GM18909 (cell line): ENCODE measurements at regions not wholly inside any gene's neighbourhood (a gene's known extent, or its start where the extent isn't known, plus 50 kb on each side); places are given as distances from the start of the nearest gene placed in this dataset.
"Not testable (repeated sequence)": the region's sequence is repeated elsewhere in the genome, so short reads cannot be mapped to it uniquely, and the experiment has no call there.

Source experiments
- ATAC-seq: cut with Tn5 transposase; IDR thresholded peaks from one replicate; pipeline ENCODE4 v1.9.1; 2021; ENCODE audit warnings: mild to moderate bottlenecking; ENCODE audit not compliant: unreplicated experiment, poor library complexity

- ATAC-seq = no peak
Measured at GRCh38 chr2:125324273-125324672, 1299.2 kb downstream of the CNTNAP5 start.

- ATAC-seq = peak; percentile 74
Measured at GRCh38 chr2:125330133-125330532, 1305.0 kb downstream of the CNTNAP5 start.

- ATAC-seq = no peak
Measured at GRCh38 chr2:125341353-125341752, 1314.6 kb upstream of the GYPC start.

GRCh38 chr2:125353542-125353941 lies 1302.4 kb upstream of the GYPC start:
- not testable (repeated sequence) for ATAC-seq

- ATAC-seq = no peak
Measured at GRCh38 chr2:125364192-125364983, 1291.6 kb upstream of the GYPC start.

- no peak for ATAC-seq
Measured at GRCh38 chr2:125364984-125365265, 1291.0 kb upstream of the GYPC start.

GRCh38 chr2:125371867-125372266 lies 1284.1 kb upstream of the GYPC start:
- no peak for ATAC-seq

- no peak for ATAC-seq
Measured at GRCh38 chr2:125373293-125373692, 1282.7 kb upstream of the GYPC start.

GRCh38 chr2:125386074-125386473 lies 1269.9 kb upstream of the GYPC start:
- no peak for ATAC-seq

GRCh38 chr2:125397535-125398251 lies 1258.3 kb upstream of the GYPC start:
- peak; percentile 92 for ATAC-seq

GRCh38 chr2:125398738-125399524 lies 1257.0 kb upstream of the GYPC start:
- ATAC-seq = peak; percentile 39

GRCh38 chr2:125405816-125406215 lies 1250.1 kb upstream of the GYPC start:
- no peak for ATAC-seq

GRCh38 chr2:125408874-125409538 lies 1247.0 kb upstream of the GYPC start:
- no peak for ATAC-seq

- no peak for ATAC-seq
Measured at GRCh38 chr2:125418483-125418882, 1237.5 kb upstream of the GYPC start.

- ATAC-seq = not testable (repeated sequence)
Measured at GRCh38 chr2:125422198-125422770, 1233.7 kb upstream of the GYPC start.

GRCh38 chr2:125424266-125424785 lies 1231.6 kb upstream of the GYPC start:
- ATAC-seq = no peak

GRCh38 chr2:125427721-125428315 lies 1228.1 kb upstream of the GYPC start:
- ATAC-seq = no peak

GRCh38 chr2:125444106-125444505 lies 1211.9 kb upstream of the GYPC start:
- ATAC-seq = no peak

GRCh38 chr2:125445495-125445894 lies 1210.5 kb upstream of the GYPC start:
- no peak for ATAC-seq

GRCh38 chr2:125450092-125450491 lies 1205.9 kb upstream of the GYPC start:
- ATAC-seq = no peak
